Non-pigmented ciliary epithelial cell (primary cell): ENCODE measurements at regions not wholly inside any gene's neighbourhood (a gene's known extent, or its start where the extent isn't known, plus 50 kb on each side); places are given as distances from the start of the nearest gene placed in this dataset.
"Not testable (repeated sequence)": the region's sequence is repeated elsewhere in the genome, so short reads cannot be mapped to it uniquely, and the experiment has no call there.

Experiments
- DNase-seq: peaks from one replicate; pipeline ENCODE4 v3.0.0-alpha.2; 2010; ENCODE audit warnings: low read depth

DNA sequence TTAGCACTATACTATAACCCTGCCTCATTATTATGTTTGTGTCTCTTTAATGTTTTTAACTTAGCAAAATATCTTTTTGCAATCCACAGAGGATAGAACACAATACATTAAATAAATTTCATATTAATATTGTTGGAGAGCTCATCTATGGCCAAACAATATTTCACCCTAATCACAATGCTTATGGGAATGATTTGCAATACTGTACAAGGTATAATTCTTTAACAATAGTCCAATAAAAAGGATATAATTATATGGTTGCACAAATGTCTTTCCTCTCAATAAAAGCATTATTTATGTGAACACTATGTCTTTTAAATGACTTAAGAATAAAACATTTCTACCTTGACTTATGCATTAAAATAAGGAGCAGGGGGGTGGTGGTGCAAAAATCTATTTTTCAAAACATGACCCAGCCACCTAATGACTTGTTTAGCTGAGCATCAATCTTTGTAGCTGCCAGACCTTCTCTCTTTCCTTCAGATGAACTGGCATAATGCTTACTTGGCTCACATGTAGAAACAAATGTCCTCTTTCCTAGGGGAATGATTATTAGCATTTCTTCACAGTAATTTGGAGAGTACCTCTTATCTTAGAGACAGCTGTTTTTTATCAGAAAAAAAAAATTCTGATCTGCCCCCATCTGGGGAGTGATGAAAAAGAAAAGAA, 1933.6 kb upstream of the LRRTM1 start:
- DNase-seq = no peak

DNA sequence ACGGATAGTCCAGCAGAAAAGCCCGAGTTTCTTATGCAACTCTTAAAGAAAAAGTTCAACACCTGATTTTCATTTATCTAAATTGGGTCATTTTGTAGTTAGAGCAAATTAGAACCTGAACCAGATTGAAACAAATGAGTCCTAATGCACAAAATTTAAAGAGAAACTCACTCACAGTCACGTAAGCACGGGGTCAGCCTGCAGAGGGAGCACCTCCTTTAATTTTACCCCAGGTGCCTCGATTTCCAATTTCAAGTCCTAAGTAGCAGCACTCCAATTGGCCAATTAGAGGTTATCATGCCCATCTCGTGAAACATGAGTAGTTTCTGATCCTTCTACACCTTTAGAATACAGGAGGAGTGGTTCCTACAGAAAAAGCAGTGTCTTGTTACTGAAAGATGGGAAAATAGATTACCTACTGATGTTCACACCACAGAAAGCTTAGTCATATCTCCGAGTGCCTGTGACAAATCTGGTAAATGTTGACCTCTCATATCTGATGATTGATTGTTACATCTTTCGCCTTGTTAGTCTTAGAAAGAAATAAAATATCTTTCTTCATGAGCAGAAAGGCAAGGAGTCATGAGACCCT, 1929.8 kb upstream of the LRRTM1 start:
- DNase-seq = no peak

DNA sequence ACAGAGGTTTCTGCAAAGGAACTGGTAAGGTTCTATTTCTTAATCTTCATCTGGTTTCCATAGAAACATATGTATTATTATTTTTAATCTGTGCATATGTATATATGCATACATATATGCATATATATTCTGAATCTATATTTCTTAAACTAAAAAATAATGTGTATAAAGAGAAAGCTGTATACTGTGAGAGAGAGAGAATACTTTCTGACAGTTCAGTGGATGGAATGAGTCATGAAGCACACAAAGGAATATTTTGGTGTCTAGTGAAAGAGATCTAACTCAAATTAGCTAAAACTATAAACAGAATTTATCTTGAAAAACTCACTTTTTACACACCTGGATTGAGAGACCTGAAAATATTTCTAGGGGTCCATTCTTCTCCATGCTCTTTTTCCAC, 1929.3 kb upstream of the LRRTM1 start:
- no peak for DNase-seq

DNA sequence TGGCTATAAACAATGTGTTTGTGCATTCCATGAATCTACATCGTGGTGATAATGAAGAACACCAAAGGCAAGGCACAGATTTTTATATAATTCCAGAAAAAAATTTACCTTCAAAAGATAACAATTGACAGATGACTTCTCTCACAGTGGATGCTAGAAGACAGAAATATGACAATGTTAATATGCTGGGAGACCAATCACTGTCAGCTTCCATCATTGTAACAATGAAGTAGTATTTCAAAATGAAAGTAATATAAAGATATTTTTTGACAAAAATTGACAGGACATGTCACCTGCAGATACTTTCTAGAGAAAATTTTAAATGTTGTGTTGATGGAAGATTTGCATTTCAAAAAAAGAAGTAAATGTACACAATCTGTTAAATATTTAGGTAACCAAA, 1925.9 kb upstream of the LRRTM1 start:
- no peak for DNase-seq

DNA sequence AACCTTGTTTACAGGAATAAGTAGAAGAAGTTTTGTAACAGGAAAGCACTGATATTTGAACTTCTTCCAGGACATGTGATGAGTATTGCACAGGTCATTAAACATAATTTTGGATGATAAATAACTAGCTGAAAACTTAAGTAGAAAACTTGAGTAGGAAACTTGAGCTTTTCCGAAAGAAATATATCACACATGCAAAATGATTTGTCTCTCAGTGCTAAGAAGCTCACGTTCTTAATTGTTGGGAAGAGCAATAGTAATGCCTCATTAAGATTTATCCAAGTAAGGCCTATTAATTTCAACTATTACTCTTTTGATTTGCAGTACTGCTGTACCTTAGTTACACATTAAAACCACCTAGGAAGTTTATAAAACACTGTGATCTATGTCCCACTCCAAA, 1921.9 kb upstream of the LRRTM1 start:
- no peak for DNase-seq

DNA sequence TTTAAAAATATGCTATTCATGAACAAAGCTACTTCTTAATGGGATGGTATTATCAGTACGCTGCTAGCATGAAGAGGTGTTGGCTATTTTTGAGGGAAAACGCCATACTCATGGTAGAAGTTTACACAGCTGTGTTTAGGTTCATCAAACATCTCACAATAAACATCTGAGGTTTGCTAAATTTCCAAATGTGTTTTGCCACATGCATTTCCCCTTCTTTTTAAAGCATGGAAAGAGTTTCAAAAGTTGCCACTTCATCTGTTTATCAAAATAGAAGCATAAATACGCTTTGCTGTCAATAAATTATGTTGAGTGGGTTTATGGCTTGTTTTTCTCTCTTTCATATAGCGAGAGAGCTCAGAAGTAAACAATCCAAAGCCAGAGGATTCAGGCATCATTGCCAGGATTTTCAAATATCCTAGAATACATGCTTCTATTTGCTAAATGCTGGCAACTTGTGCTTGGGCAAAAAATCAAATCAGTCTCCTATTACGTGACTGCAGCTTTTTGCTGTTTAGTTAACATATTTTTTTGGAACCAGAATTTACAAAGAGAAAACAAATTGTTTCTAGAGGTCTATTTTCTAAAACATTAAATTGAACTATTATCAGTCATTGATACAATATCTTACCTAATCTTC, 1919.9 kb upstream of the LRRTM1 start:
- DNase-seq = no peak

DNA sequence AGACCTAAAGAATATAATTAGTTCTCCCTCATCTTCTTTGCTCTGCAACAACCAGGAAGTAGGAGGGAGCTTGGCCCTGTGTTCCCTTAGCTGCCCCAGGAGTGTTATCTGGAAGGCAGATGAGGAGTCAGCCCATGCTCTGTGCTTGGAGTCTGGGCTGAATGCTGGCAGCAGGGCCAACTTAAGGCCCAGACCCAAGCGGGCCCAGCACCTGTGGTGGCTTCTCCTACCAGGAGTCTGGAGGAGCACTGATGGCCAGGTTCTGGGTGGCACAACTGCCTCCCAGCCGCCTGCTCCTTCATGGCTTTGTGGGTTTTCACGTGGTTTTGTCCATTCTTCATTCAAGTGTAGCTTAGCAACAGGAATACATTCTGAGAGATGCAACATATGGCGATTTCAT, 1910.7 kb upstream of the LRRTM1 start:
- DNase-seq = no peak

DNA sequence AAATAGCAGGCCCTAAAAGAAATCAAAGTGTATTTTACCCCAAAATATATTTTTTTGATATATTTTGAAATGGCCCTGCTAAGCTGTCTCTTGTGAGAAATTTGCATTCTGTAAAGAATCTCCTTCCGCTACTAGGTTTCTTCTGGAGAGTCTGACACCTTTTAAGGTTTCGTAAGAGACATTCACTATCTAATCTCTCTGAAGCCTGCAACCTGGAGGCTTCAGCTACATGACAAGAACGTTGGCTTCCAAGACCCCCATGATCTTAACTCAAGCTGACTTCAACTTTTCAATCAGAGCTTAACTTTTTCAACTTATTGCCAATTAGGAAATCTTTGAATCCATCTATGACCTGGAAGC, 1894.9 kb upstream of the LRRTM1 start:
- DNase-seq = no peak

DNA sequence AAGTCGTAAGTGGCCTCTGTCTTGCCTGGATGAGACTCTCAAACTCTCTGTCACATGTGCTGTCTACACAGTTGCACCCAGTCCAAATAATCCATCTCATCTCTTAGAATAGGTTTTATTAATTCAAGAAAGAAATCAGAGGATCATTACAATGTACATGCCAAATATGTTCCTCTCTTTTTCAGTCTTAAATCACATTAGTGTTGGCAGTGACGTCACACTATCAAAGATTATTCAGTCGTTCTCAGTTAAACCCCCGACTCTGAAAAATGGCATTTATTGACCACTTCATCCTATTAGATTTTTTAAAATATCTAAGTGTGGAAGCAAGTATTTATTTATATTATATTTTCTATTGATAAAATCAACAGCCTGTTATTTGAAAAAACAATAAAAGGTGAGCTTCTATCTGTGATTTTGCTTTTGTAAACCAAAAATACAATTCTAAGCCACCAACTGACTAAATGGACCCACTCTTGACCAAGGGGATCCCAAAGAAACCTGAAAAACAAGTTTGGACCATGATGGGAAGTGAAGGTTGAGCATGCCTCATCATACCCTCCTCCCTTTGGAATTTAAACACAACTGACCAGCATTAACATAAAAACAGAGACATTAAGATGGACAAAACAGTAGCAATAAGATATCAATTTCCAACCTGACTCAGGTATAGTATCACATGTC, 1894.4 kb upstream of the LRRTM1 start:
- DNase-seq = no peak

DNA sequence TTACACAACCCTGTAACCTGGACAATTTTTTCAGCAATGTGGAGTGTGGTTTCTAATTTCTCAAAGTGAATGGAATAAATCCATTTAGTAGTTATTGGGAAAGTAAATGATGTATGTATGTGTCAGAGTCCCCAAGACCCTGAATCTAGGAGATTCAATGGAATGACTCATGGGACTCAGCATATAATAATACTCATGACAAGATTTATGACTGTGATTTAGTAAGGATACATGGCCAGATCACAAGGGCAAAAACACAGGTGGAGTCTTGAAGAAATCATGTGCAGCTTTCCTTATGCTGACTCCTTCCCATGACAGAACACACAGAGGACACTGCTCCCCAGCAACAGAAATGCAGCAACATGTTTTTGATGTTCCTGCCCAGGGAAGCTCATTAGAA, 1877.7 kb upstream of the LRRTM1 start:
- no peak for DNase-seq

DNA sequence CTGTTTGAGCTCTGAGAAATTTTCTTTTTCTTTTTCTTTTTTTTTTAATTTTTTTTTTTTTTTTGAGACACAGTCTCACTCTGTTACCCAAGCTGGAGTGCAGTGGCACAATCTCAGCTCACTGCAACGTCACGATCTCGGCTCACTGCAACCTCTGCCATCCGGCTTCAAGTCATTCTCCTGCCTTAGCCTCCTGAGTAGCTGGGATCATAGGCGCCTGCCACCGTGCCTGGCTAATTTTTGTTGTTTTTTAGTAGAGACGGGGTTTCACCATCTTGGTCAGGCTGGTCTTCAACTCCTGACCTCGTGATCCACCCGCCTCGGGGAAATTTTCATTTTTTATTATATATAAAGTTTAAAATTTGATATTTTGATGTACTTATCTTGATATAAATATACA, 1870.7 kb upstream of the LRRTM1 start:
- not testable (repeated sequence) for DNase-seq

DNA sequence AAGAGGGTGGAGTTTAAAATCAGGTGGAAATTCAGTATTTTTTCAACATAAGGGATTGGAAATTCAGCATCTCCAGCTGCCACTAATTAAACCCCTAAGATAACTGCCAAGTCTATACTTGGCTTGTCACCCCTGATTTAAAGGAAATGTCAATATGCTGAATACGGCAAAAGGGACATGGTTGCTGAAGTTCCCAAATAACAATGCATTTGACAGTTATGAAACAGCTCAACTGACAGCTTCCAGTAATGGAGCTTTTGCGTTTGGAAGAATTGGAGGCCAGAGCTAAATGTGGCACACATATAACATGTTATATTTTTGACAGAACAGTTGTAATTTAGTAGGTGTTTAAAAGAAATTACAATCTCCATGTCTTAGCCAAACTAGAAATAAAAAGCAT, 1867.9 kb upstream of the LRRTM1 start:
- DNase-seq = no peak

DNA sequence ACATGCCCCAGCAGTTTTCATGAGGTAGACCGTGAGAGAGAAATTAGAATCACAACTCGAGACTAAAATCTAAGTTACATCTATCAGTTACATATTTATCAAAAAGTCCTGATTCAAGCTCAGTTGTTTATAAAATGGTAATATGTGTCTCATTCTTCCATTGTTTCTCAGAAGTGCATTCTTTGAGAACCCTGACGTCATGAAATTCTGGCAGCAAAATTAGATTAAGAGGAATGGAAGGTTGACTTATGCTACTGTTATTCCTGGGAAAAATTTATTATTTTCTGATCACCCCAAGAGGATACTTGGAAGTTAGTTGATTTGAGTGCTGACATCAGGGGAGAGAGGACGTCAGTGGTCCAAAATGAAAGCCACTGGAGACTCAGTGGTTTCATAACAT, 1864.8 kb upstream of the LRRTM1 start:
- no peak for DNase-seq

DNA sequence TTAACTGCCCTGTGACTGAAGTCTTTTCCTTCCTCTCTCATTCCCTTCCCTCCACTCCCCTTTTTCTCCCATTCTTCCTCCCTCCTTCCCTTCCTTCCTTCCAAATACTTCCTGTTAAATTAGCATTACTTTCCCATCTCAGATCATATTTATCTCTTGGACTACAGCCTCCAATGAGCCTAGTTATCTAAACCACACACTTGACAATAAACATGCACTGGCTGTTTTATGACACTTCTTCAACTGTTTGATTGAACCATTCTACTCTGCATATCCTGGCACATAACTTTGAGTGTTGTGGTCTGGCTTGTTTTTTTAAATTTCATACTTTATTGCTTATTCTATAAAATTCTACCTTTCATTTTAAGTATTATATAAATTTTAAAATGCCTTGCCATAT, 1860.8 kb upstream of the LRRTM1 start:
- DNase-seq = no peak

DNA sequence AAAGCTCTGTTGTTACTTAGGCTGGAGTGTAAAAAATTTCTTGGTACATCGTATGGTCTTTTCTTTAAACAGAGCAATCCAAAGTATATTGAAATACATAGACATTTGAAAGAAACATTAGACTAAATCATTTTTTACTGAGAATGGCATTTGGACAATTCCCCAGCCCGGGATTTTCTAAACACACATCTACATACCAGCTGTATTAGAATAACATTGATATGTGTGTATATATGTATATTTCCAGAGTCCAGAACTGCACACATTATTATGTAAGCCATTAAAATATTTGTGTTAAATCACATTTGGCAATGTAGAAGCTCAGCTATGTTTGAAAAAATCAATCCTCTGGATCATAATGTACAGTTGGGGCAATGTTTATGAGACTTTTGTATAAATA, 1853.6 kb upstream of the LRRTM1 start:
- DNase-seq = no peak

DNA sequence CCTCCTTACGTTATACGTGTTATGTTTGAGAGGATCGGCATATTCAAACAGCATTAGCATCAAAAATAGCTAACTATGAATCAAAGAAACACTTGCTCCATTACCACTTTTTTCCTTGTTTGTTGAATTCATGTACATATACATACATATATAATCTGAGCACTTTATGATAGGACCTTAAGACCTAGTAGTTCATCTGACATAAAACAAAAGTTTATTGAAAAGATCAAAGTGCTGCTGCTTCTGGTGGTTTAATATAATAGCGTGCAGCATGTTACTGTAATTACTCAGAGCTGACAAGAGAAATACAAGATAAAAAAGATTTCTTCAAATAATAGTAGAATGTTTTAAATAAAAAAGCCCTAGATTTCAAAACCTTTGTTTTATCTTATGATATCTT, 1850.9 kb upstream of the LRRTM1 start:
- no peak for DNase-seq

DNA sequence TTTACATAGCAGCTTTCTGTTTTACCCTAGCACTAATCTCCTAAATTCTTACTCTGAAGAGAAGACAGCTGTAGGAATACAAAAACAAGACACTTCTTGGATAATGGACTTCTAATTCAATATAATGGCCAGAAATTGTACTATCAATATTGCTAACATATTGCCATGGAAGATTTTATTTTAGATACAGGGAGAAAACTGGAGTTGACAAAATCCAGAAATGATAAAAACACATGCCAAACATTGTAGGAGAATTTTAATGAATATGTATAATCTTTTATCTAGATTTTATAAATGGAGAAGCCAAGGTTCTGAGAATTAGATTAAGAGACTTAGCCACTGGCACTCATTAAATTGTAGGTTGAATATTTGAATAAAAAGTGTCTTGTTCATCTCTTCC, 1838.8 kb upstream of the LRRTM1 start:
- DNase-seq = no peak

DNA sequence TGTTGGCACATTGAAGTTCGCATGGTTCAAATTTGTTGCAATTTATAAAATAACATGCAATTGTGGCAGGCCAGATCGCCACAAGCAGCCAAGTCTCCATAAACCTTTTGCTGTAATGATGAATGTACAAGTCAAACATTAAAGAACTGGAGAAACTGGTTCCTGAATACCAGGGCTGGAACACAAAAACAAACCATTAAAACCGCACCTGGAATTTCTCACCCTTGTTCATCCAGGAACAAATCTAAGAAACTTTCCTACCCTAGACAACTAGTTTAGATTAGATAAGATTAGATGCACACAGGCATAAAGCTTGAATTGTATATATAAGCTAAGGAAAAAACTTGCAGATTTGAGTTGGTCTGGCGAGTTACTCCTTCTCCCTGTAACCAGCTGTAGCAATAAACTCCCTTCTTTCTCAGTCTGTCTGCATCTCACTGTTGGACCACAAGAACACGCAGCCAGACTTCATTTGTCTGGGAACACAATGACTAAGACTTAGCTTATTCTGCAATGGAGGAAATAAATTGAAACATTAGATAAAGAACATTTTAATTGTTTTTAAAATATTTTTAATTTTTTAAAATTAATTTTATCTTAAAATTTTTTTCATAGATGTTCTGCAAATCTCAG, 1835.5 kb upstream of the LRRTM1 start:
- DNase-seq = no peak

DNA sequence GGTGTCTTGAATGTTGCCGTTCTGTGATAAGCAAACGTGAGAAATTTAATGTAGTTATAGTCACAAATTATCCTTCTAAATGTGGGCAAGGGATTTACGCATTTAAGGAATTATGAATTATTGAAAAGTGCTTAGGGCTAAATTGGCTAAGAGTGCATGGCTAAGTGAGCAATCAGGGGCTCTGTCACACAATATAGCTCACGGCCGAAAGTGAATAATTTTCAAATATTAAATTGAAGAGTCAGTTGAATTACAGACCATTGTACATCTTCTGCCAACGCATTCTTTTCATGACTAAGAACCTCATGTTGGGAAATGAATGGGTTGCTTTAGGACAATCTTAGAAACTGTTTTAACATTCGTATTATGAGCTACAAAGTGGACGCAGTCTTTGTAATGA, 1832.9 kb upstream of the LRRTM1 start:
- no peak for DNase-seq

DNA sequence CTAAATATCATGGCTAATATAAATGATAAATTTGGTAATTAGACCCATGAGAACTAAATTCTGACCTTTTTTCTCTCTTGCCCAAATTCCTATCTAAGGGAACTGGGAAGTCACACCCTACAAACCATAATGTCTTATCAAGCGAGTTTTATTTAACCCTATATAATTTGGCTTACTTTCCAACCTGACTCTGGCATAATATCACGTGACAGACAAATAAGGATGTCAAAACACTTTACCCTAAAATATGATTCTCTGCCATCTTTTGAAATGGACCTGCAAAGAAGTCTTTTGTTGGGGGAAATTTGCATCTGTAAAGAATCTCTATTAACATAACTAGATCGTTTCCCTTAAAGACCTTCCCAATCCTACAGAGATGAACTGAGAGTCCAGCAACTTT, 1823.5 kb upstream of the LRRTM1 start:
- no peak for DNase-seq

DNA sequence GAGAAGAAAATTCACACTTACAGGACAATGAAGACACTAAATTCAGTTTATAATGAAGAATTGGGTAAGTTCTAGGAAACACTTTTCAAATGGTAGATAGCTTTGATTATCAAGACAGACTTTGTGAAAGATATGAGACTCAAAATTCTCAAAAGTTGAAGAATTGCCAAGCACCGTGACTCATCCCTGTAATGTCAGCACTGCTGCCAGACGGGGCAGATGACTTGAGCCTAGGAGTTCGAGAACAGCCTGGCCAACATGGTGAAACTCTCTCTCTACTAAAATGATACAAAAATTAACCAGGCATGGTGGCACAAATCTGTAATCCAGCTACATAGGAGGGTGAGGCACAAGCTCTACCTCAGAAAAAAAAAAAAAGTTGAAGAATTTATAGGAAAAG, 1820.1 kb upstream of the LRRTM1 start:
- DNase-seq = no peak

DNA sequence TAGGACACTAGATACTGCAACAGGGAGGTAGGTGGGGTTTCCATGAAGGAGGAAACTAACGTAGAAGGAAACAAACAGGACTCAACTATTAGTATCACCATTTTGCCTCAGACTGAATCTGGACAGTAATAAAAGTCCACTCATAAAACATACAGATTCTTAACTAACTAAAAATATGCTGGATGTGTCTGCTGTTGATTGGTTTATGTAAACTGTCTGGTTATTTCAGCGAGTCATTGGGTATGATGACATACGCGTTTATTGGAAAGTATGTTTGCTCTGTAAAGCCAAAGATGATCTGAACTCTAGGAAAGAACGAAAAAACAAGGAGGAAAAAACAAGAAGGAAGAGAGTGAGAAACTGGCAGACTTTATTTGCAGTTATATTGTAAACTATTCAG, 1816.1 kb upstream of the LRRTM1 start:
- no peak for DNase-seq

DNA sequence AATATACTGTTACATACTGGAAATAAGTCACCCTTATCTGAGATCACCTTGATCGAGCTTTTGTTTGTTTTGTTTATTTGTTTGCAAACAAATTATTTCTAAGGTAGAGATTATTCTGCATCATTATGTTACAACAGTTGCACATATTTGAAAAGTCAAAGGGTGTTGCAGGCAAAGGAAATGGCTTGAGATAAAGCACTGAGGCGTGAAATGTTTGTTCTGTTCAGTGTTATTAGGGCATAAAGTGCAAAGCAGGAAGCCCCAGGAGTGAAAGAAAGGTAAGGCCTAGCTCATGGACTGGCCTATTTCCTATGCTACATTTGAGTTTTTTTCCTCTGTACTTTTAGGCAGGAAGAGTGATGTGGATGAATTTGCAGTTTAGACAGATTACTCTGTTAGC, 1815.6 kb upstream of the LRRTM1 start:
- no peak for DNase-seq
